HepG2 (cell line): ENCODE measurements at regions not wholly inside any gene's neighbourhood (a gene's known extent, or its start where the extent isn't known, plus 50 kb on each side); places are given as distances from the start of the nearest gene placed in this dataset.

ENCODE experiments used
- AGO1 ChIP-seq: fragments of 200-400 bp; formaldehyde crosslinking; IDR thresholded peaks from 2 replicates; pipeline ENCODE4 v1.6.1; 2017; ENCODE audit warnings: mild to moderate bottlenecking, low read depth, low read length, moderate library complexity; ENCODE audit not compliant: poor library complexity, severe bottlenecking
- CBX1 ChIP-seq: IDR thresholded peaks from one replicate; pipeline ENCODE4 v1.6.1; 2016; ENCODE audit warnings: antibody characterized with exemption, low read depth
- ETV5 ChIP-seq: IDR thresholded peaks from 2 replicates; pipeline ENCODE4 v1.6.1; 2018; ENCODE audit warnings: missing biosample characterization, missing genetic modification reagents, inconsistent platforms, borderline replicate concordance
- GABPB1 ChIP-seq: IDR thresholded peaks from 2 replicates; pipeline ENCODE4 v1.6.1; 2016; ENCODE audit warnings: mild to moderate bottlenecking, missing genetic modification reagents, moderate library complexity, missing compliant biosample characterization
- GTF3A ChIP-seq: sonication (generic); formaldehyde crosslinking; conservative IDR thresholded peaks from 2 replicates; pipeline ENCODE4 v1.4.0; 2020; ENCODE audit warnings: mild to moderate bottlenecking, missing genetic modification reagents
- HDAC1 ChIP-seq: sonication (generic); formaldehyde crosslinking; IDR thresholded peaks from 2 replicates; pipeline ENCODE4 v1.5.1; 2020; ENCODE audit warnings: mild to moderate bottlenecking, missing genetic modification reagents
- HOXA5 ChIP-seq: sonication (generic); formaldehyde crosslinking; IDR thresholded peaks from 2 replicates; pipeline ENCODE4 v1.4.0; 2020; ENCODE audit warnings: missing genetic modification reagents
- KLF12 ChIP-seq: sonication (generic); formaldehyde crosslinking; IDR thresholded peaks from 2 replicates; pipeline ENCODE4 v1.4.0; 2020; ENCODE audit warnings: missing genetic modification reagents, borderline replicate concordance
- NFKBIZ ChIP-seq: IDR thresholded peaks from 2 replicates; pipeline ENCODE4 v1.6.1; 2018; ENCODE audit warnings: missing genetic modification reagents, missing compliant biosample characterization
- STAG1 ChIP-seq: sonication (generic); formaldehyde crosslinking; IDR thresholded peaks from 2 replicates; pipeline ENCODE4 v1.4.0; 2020; ENCODE audit warnings: missing genetic modification reagents
- TRIM24 ChIP-seq: sonication (generic); formaldehyde crosslinking; IDR thresholded peaks from 2 replicates; pipeline ENCODE4 v1.8.0; 2022; ENCODE audit warnings: mild to moderate bottlenecking, missing genetic modification reagents
- ZEB1 ChIP-seq: IDR thresholded peaks from 2 replicates; pipeline ENCODE4 v1.6.1; 2012; ENCODE audit warnings: mild to moderate bottlenecking, low read depth, inconsistent platforms; ENCODE audit not compliant: insufficient replicate concordance
- ZFP1 ChIP-seq: IDR thresholded peaks from 2 replicates; pipeline ENCODE4 v1.6.1; 2016
- ZNF589 ChIP-seq: sonication (generic); formaldehyde crosslinking; conservative IDR thresholded peaks from 2 replicates; pipeline ENCODE4 v1.8.0; 2022; ENCODE audit warnings: mild to moderate bottlenecking, moderate library complexity, missing genetic modification reagents
- TF ChIP-seq, protein P1 (sequence below): sonication (generic); formaldehyde crosslinking; IDR thresholded peaks from 2 replicates; pipeline ENCODE4 v1.4.0; 2020; ENCODE audit warnings: missing genetic modification reagents
- TF ChIP-seq, protein P2 (sequence below): sonication (generic); formaldehyde crosslinking; IDR thresholded peaks from 2 replicates; pipeline ENCODE4 v1.4.0; 2020; ENCODE audit warnings: mild to moderate bottlenecking, missing genetic modification reagents
- TF ChIP-seq, protein P3 (sequence below), 2 experiments: sonication (generic) in 1 of 2; formaldehyde crosslinking in 1 of 2; IDR thresholded peaks; 2 replicates each; pipeline versions ENCODE4 v1.5.1 to v1.6.1; 2011 to 2020; ENCODE audit warnings: borderline replicate concordance in 1 of 2, low read depth in 1 of 2, low read length in 1 of 2, mild to moderate bottlenecking in 1 of 2, missing genetic modification reagents in 1 of 2, moderate library complexity in 1 of 2
- TF ChIP-seq, protein P4 (sequence below): sonication (generic); formaldehyde crosslinking; IDR thresholded peaks from 2 replicates; pipeline ENCODE4 v1.4.0; 2020; ENCODE audit warnings: mild to moderate bottlenecking, missing genetic modification reagents
- TF ChIP-seq, protein P5 (sequence below): IDR thresholded peaks from 2 replicates; pipeline ENCODE4 v1.6.1; 2016; ENCODE audit warnings: mild to moderate bottlenecking, missing biosample characterization, missing genetic modification reagents
- TF ChIP-seq, protein P6 (sequence below): sonication (generic); formaldehyde crosslinking; IDR thresholded peaks from 2 replicates; pipeline ENCODE4 v1.9.0; 2021; ENCODE audit warnings: missing genetic modification reagents, mild to moderate bottlenecking, borderline replicate concordance

DNA sequence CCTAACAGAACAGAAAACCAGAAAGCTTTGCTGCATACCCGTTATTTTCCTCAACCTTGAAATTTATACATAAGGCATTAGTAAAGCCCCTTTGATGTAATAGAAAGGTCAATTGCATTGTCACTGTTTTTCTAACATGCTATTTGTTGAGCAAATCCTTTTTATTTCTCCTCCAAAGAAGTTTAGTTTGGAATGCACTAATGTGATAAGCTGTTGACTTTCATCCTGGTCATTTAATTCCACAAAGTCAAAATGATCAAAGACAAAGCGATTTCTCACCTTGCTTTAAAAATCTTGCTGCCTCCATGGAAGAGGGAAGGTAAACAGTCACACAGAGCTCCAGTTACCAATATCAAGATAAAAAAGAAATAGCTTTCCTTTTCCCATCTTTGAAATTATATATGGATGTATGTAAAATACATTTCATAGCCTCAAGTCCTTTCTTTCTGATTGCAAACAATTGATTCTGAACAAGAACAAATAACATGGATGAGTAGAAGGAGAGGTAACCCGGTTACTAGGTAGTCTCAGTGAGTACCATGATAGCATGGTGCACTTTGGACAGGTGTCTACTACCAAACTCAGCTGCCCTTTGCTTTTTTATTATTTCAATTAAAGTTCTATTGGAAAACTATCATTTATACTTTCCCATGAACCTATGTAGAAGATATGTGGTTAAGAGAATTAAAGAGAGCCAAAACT is 452.7 kb downstream of the STK39 start (continued):
- TF ChIP-seq ZEB1 (no peak), HDAC1 (CRISPR knock-in tag) (no peak), STAG1 (peak; percentile 19; the same call in 1 of the 2 replicates), NFKBIZ (CRISPR knock-in tag) (no peak), TRIM24 (CRISPR knock-in tag) (no peak), HOXA5 (CRISPR knock-in tag) (peak; percentile 55; the same call in 1 of the 2 replicates), AGO1 (no peak), ZFP1 (CRISPR knock-in tag) (no peak), GTF3A (CRISPR knock-in tag) (no peak), ETV5 (CRISPR knock-in tag) (no peak), CBX1 (no peak), KLF12 (no peak), GABPB1 (CRISPR knock-in tag) (no peak), ZNF589 (CRISPR knock-in tag) (no peak)
- TF ChIP-seq, protein P1, sequence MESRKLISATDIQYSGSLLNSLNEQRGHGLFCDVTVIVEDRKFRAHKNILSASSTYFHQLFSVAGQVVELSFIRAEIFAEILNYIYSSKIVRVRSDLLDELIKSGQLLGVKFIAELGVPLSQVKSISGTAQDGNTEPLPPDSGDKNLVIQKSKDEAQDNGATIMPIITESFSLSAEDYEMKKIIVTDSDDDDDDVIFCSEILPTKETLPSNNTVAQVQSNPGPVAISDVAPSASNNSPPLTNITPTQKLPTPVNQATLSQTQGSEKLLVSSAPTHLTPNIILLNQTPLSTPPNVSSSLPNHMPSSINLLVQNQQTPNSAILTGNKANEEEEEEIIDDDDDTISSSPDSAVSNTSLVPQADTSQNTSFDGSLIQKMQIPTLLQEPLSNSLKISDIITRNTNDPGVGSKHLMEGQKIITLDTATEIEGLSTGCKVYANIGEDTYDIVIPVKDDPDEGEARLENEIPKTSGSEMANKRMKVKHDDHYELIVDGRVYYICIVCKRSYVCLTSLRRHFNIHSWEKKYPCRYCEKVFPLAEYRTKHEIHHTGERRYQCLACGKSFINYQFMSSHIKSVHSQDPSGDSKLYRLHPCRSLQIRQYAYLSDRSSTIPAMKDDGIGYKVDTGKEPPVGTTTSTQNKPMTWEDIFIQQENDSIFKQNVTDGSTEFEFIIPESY (CRISPR knock-in tag): no peak
- TF ChIP-seq, protein P2, sequence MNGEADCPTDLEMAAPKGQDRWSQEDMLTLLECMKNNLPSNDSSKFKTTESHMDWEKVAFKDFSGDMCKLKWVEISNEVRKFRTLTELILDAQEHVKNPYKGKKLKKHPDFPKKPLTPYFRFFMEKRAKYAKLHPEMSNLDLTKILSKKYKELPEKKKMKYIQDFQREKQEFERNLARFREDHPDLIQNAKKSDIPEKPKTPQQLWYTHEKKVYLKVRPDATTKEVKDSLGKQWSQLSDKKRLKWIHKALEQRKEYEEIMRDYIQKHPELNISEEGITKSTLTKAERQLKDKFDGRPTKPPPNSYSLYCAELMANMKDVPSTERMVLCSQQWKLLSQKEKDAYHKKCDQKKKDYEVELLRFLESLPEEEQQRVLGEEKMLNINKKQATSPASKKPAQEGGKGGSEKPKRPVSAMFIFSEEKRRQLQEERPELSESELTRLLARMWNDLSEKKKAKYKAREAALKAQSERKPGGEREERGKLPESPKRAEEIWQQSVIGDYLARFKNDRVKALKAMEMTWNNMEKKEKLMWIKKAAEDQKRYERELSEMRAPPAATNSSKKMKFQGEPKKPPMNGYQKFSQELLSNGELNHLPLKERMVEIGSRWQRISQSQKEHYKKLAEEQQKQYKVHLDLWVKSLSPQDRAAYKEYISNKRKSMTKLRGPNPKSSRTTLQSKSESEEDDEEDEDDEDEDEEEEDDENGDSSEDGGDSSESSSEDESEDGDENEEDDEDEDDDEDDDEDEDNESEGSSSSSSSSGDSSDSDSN (CRISPR knock-in tag): no peak
- TF ChIP-seq, protein P3, sequence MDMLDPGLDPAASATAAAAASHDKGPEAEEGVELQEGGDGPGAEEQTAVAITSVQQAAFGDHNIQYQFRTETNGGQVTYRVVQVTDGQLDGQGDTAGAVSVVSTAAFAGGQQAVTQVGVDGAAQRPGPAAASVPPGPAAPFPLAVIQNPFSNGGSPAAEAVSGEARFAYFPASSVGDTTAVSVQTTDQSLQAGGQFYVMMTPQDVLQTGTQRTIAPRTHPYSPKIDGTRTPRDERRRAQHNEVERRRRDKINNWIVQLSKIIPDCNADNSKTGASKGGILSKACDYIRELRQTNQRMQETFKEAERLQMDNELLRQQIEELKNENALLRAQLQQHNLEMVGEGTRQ (IDR thresholded peaks at IDR 0.05; ENCODE audit: low read depth, low read length): no peak
- TF ChIP-seq, protein P3 (CRISPR knock-in tag; IDR thresholded peaks at IDR 0.05; ENCODE audit: borderline replicate concordance): no peak
- TF ChIP-seq, protein P4, sequence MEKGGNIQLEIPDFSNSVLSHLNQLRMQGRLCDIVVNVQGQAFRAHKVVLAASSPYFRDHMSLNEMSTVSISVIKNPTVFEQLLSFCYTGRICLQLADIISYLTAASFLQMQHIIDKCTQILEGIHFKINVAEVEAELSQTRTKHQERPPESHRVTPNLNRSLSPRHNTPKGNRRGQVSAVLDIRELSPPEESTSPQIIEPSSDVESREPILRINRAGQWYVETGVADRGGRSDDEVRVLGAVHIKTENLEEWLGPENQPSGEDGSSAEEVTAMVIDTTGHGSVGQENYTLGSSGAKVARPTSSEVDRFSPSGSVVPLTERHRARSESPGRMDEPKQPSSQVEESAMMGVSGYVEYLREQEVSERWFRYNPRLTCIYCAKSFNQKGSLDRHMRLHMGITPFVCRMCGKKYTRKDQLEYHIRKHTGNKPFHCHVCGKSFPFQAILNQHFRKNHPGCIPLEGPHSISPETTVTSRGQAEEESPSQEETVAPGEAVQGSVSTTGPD: no peak
- TF ChIP-seq, protein P5, sequence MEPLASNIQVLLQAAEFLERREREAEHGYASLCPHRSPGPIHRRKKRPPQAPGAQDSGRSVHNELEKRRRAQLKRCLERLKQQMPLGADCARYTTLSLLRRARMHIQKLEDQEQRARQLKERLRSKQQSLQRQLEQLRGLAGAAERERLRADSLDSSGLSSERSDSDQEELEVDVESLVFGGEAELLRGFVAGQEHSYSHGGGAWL: no peak
- TF ChIP-seq, protein P6, sequence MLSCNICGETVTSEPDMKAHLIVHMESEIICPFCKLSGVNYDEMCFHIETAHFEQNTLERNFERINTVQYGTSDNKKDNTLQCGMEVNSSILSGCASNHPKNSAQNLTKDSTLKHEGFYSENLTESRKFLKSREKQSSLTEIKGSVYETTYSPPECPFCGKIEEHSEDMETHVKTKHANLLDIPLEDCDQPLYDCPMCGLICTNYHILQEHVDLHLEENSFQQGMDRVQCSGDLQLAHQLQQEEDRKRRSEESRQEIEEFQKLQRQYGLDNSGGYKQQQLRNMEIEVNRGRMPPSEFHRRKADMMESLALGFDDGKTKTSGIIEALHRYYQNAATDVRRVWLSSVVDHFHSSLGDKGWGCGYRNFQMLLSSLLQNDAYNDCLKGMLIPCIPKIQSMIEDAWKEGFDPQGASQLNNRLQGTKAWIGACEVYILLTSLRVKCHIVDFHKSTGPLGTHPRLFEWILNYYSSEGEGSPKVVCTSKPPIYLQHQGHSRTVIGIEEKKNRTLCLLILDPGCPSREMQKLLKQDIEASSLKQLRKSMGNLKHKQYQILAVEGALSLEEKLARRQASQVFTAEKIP (CRISPR knock-in tag): no peak
